K562 (cell line): ENCODE measurements at regions not wholly inside any gene's neighbourhood (a gene's known extent, or its start where the extent isn't known, plus 50 kb on each side); places are given as distances from the start of the nearest gene placed in this dataset.

Experiments used
- POLR2A ChIP-seq: fragments of 450-650 bp; conservative IDR thresholded peaks from 2 replicates; pipeline ENCODE4 v1.6.1; 2016
- SIN3A ChIP-seq, 2 experiments: fragments of 150-350 bp in 1 of 2; IDR thresholded peaks; 2 replicates each; pipeline ENCODE4 v1.6.1; 2011 to 2016; ENCODE audit warnings: borderline replicate concordance in 2 of 2, low read depth in 2 of 2, low read length in 2 of 2, mild to moderate bottlenecking in 2 of 2, moderate library complexity in 2 of 2; ENCODE audit not compliant: control insufficient read depth in 1 of 2
- ZBTB7A ChIP-seq: IDR thresholded peaks from 2 replicates; pipeline ENCODE4 v1.6.1; 2011; ENCODE audit warnings: low read depth, mild to moderate bottlenecking, low read length, moderate library complexity, borderline replicate concordance; ENCODE audit not compliant: control insufficient read depth
- ZNF639 ChIP-seq, 2 experiments: fragments of 200-800 bp in 1 of 2; sonication (Bioruptor generic) in 1 of 2; sonication (generic) in 1 of 2; formaldehyde crosslinking in 1 of 2; IDR thresholded peaks in 1 of 2; conservative IDR thresholded peaks in 1 of 2; 2 replicates each; pipeline versions ENCODE4 v1.5.0 to v1.6.1; 2016 to 2020; ENCODE audit warnings: missing compliant biosample characterization in 1 of 2, missing genetic modification characterization in 1 of 2, missing genetic modification reagents in 1 of 2

- TF ChIP-seq POLR2A (no peak), ZBTB7A (no peak), ZNF639 (CRISPR knock-in tag; conservative IDR thresholded peaks at IDR 0.05 in 1 of 2, IDR thresholded peaks at IDR 0.05 in 1 of 2) (peak in 1 of 2 experiments; percentile 88; a peak in 2 of 4 replicates), SIN3A (IDR thresholded peaks at IDR 0.05; ENCODE audit: borderline replicate concordance in 2 of 2, control insufficient read depth in 1 of 2, low read depth in 2 of 2, low read length in 2 of 2) (no peak)
These were observed 146.1 kb upstream of the POGK start for GRCh38 chr1:166693158-166693557.
